Liver (tissue), 8 donors: ENCODE measurements at regions not wholly inside any gene's neighbourhood (a gene's known extent, or its start where the extent isn't known, plus 50 kb on each side); places are given as distances from the start of the nearest gene placed in this dataset.
"Not testable (repeated sequence)": the region's sequence is repeated elsewhere in the genome, so short reads cannot be mapped to it uniquely, and the experiment has no call there.

Source experiments
- DNase-seq: peaks from one replicate; pipeline ENCODE4 v3.0.0-alpha.2; 2017; ENCODE audit warnings: low spot score
- H3K27ac ChIP-seq, 2 donors: one replicate each; pipeline ENCODE4 v1.7.0; 2013; ENCODE audit warnings: inconsistent platforms in 2 of 2, low read length in 2 of 2, control low read depth in 1 of 2, low read depth in 1 of 2, mild to moderate bottlenecking in 1 of 2
- H3K27me3 ChIP-seq, 4 donors: one replicate each; pipeline versions ENCODE4 v1.6.1 to v1.7.0; 2013; ENCODE audit warnings: low read length in 3 of 4, inconsistent platforms in 1 of 4, mild to moderate bottlenecking in 1 of 4, moderate library complexity in 1 of 4; ENCODE audit not compliant: control insufficient read depth in 4 of 4, insufficient read depth in 4 of 4
- H3K36me3 ChIP-seq, 4 donors: one replicate each; pipeline versions ENCODE4 v1.6.1 to v1.7.0; 2013; ENCODE audit warnings: low read length in 3 of 4, mild to moderate bottlenecking in 3 of 4, low read depth in 1 of 4, moderate library complexity in 1 of 4; ENCODE audit not compliant: control insufficient read depth in 4 of 4, insufficient read depth in 3 of 4
- H3K4me1 ChIP-seq, 4 donors: one replicate each; pipeline versions ENCODE4 v1.6.1 to v1.7.0; 2013; ENCODE audit warnings: low read length in 3 of 4, mild to moderate bottlenecking in 3 of 4, moderate library complexity in 1 of 4; ENCODE audit not compliant: control insufficient read depth in 4 of 4, insufficient read depth in 4 of 4
- H3K4me3 ChIP-seq, 3 donors: one replicate each; pipeline versions ENCODE4 v1.6.1 to v1.7.0; 2013; ENCODE audit warnings: low read length in 3 of 3, control low read depth in 1 of 3, low read depth in 1 of 3, mild to moderate bottlenecking in 1 of 3
- H3K9ac ChIP-seq, 2 donors: one replicate each; pipeline ENCODE4 v1.7.0; 2013; ENCODE audit warnings: low read length in 2 of 2, mild to moderate bottlenecking in 2 of 2, moderate library complexity in 2 of 2, control low read depth in 1 of 2, low read depth in 1 of 2
- H3K9me3 ChIP-seq, 4 donors: one replicate each; pipeline versions ENCODE4 v1.6.1 to v1.7.0; 2013; ENCODE audit warnings: low read length in 3 of 4; ENCODE audit not compliant: control insufficient read depth in 4 of 4
- ATF3 ChIP-seq: IDR thresholded peaks from 2 replicates; pipeline ENCODE4 v1.6.1; 2016; ENCODE audit warnings: antibody characterized with exemption
- CTCF ChIP-seq: fragments of 150-350 bp; IDR thresholded peaks from 2 replicates; pipeline ENCODE4 v1.5.1; 2017; ENCODE audit warnings: improper control_type of control experiment, low read depth, low read length; ENCODE audit not compliant: missing input control
- EGR1 ChIP-seq, 2 donors: IDR thresholded peaks; 2 replicates each; pipeline ENCODE4 v1.6.1; 2016 to 2018; ENCODE audit warnings: antibody characterized with exemption in 2 of 2, low read depth in 2 of 2
- FOXA1 ChIP-seq: IDR thresholded peaks from 2 replicates; pipeline ENCODE4 v1.6.1; 2016; ENCODE audit warnings: antibody characterized with exemption
- FOXA2 ChIP-seq: IDR thresholded peaks from 2 replicates; pipeline ENCODE4 v1.6.1; 2016; ENCODE audit warnings: antibody characterized with exemption
- GABPA ChIP-seq, 2 donors: IDR thresholded peaks in 1 of 2; conservative IDR thresholded peaks in 1 of 2; 2 replicates each; pipeline ENCODE4 v1.6.1; 2016; ENCODE audit warnings: antibody characterized with exemption in 2 of 2, mild to moderate bottlenecking in 1 of 2, moderate library complexity in 1 of 2
- HNF4G ChIP-seq: IDR thresholded peaks from 2 replicates; pipeline ENCODE4 v1.6.1; 2016; ENCODE audit warnings: antibody characterized with exemption
- JUND ChIP-seq, 2 donors: IDR thresholded peaks; 2 replicates each; pipeline ENCODE4 v1.6.1; 2016; ENCODE audit warnings: antibody characterized with exemption in 2 of 2
- MAX ChIP-seq: IDR thresholded peaks from 2 replicates; pipeline ENCODE4 v1.6.1; 2016; ENCODE audit warnings: antibody characterized with exemption
- NR2F2 ChIP-seq: IDR thresholded peaks from 2 replicates; pipeline ENCODE4 v1.6.1; 2016; ENCODE audit warnings: antibody characterized with exemption
- RAD21 ChIP-seq, 2 donors: IDR thresholded peaks; 2 replicates each; pipeline ENCODE4 v1.6.1; 2016; ENCODE audit warnings: antibody characterized with exemption in 2 of 2, mild to moderate bottlenecking in 2 of 2
- REST ChIP-seq: IDR thresholded peaks from 2 replicates; pipeline ENCODE4 v1.6.1; 2016; ENCODE audit warnings: antibody characterized with exemption, mild to moderate bottlenecking
- RXRA ChIP-seq, 2 donors: IDR thresholded peaks; 2 replicates each; pipeline ENCODE4 v1.6.1; 2017 to 2018; ENCODE audit warnings: antibody characterized with exemption in 2 of 2, mild to moderate bottlenecking in 1 of 2
- SP1 ChIP-seq: IDR thresholded peaks from 2 replicates; pipeline ENCODE4 v1.6.1; 2018; ENCODE audit warnings: antibody characterized with exemption, mild to moderate bottlenecking
- TAF1 ChIP-seq: conservative IDR thresholded peaks from 2 replicates; pipeline ENCODE4 v1.6.1; 2016; ENCODE audit warnings: antibody characterized with exemption, mild to moderate bottlenecking
- YY1 ChIP-seq: IDR thresholded peaks from 2 replicates; pipeline ENCODE4 v1.6.1; 2016; ENCODE audit warnings: antibody characterized with exemption, mild to moderate bottlenecking
- WGBS: extraction: QIAGEN DNeasy Blood & Tissue Kit; methylation state at CpG from one replicate; pipeline ENCODE4 v1.1.7; 2013; 5-methylcytosine and 5-hydroxymethylcytosine counted together
- donor health status: healthy.
- donor health status: healthy.
- donor health status: healthy.
- donor health status: healthy.
- donor health status: healthy.

- Histone ChIP-seq H3K9ac (no peak overlapping the region), H3K36me3 (no peaks in the 10 kb centered on the region), H3K27ac (no peak overlapping the region), H3K9me3 (no peaks in the 10 kb centered on the region), H3K4me1 (no peaks in the 10 kb centered on the region), H3K27me3 (no peaks in the 10 kb centered on the region), H3K4me3 (no peak overlapping the region)
- TF ChIP-seq SP1: no peak
- TF ChIP-seq YY1: no peak
- TF ChIP-seq HNF4G: no peak
- TF ChIP-seq CTCF: no peak
- TF ChIP-seq GABPA (IDR thresholded peaks at IDR 0.05 in 1 of 2, conservative IDR thresholded peaks at IDR 0.05 in 1 of 2): no peak
- TF ChIP-seq EGR1 (IDR thresholded peaks at IDR 0.05; ENCODE audit: low read depth in 2 of 2): no peak
- TF ChIP-seq FOXA2: no peak
- no peak for TF ChIP-seq RXRA (IDR thresholded peaks at IDR 0.05)
- DNase-seq: no peak
- WGBS: 68% methylated on average over 2 of the region's 2 CpGs
Measured at GRCh38 chr10:120793088-120793487, 58.1 kb upstream of the WDR11 start.

- no peaks in the 10 kb centered on the region for H3K4me1 ChIP-seq
- 93% methylated on average over 4 of the region's 4 CpGs for WGBS
- H3K27me3 ChIP-seq: no peaks in the 10 kb centered on the region
- H3K9me3 ChIP-seq: no peaks in the 10 kb centered on the region
- no peak overlapping the region for H3K27ac ChIP-seq
- DNase-seq: no peak
- H3K4me3 ChIP-seq: no peak overlapping the region
- H3K36me3 ChIP-seq: no peaks in the 10 kb centered on the region
- TF ChIP-seq YY1 (no peak), EGR1 (IDR thresholded peaks at IDR 0.05; ENCODE audit: low read depth in 2 of 2) (no peak), FOXA2 (no peak), HNF4G (no peak), CTCF (no peak), REST (no peak), JUND (IDR thresholded peaks at IDR 0.05) (no peak), GABPA (IDR thresholded peaks at IDR 0.05 in 1 of 2, conservative IDR thresholded peaks at IDR 0.05 in 1 of 2) (no peak), NR2F2 (no peak), TAF1 (no peak), MAX (no peak), SP1 (no peak), ATF3 (no peak), FOXA1 (no peak), RAD21 (IDR thresholded peaks at IDR 0.05) (no peak)
- H3K9ac ChIP-seq: no peak overlapping the region
Measured at GRCh38 chr10:120794390-120794789, 56.8 kb upstream of the WDR11 start.

DNA sequence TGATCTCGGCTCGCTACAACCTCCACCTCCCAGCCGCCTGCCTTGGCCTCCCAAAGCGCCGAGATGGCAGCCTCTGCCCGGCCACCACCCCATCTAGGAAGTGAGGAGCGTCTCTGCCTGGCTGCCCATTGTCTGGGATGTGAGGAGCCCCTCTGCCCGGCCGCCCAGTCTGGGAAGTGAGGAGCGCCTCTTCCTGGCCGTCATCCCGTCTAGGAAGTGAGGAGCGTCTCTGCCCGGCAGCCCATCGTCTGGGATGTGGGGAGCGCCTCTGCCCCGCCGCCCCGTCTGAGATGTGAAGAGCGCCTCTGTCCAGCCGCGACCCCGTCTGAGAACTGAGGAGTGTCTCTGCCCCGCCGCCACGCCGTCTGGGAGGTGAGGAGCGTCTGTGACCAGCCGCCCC lies 52.9 kb upstream of the WDR11 start:
- 95% methylated on average over 29 of the region's 29 CpGs for WGBS
- H3K36me3 ChIP-seq, H3K9me3 ChIP-seq, H3K9ac ChIP-seq, DNase-seq, H3K4me3 ChIP-seq, H3K27ac ChIP-seq, H3K4me1 ChIP-seq, H3K27me3 ChIP-seq: not testable (repeated sequence)
